KMS-11 (cell line): ENCODE measurements at regions not wholly inside any gene's neighbourhood (a gene's known extent, or its start where the extent isn't known, plus 50 kb on each side); places are given as distances from the start of the nearest gene placed in this dataset.
"Not testable (repeated sequence)": the region's sequence is repeated elsewhere in the genome, so short reads cannot be mapped to it uniquely, and the experiment has no call there.

Experiments
- H2AFZ ChIP-seq: fragments of 200-600 bp; sonication (generic); 2 replicates; pipeline ENCODE4 v1.6.1; 2016; ENCODE audit warnings: antibody characterized with exemption, mixed run types, low read depth
- H3K27ac ChIP-seq: fragments of 200-600 bp; sonication (generic); 2 replicates; pipeline ENCODE4 v1.6.1; 2016; ENCODE audit warnings: mild to moderate bottlenecking, mixed run types
- H3K27me3 ChIP-seq: fragments of 200-600 bp; sonication (generic); 2 replicates; pipeline ENCODE4 v1.6.1; 2017; ENCODE audit warnings: mild to moderate bottlenecking, low read depth, mixed run types, moderate library complexity; ENCODE audit not compliant: insufficient read depth
- H3K36me3 ChIP-seq: fragments of 200-600 bp; sonication (generic); 2 replicates; pipeline ENCODE4 v1.6.1; 2017; ENCODE audit warnings: mild to moderate bottlenecking, mixed run types; ENCODE audit not compliant: insufficient read depth
- H3K4me1 ChIP-seq: fragments of 200-600 bp; sonication (generic); 2 replicates; pipeline ENCODE4 v1.6.1; 2016; ENCODE audit warnings: mild to moderate bottlenecking, low read depth, mixed run types; ENCODE audit not compliant: poor library complexity, severe bottlenecking
- H3K4me2 ChIP-seq: fragments of 200-600 bp; sonication (generic); 2 replicates; pipeline ENCODE4 v1.7.0; 2016; ENCODE audit warnings: mild to moderate bottlenecking, mixed run types
- H3K4me3 ChIP-seq: fragments of 200-600 bp; sonication (generic); IDR thresholded peaks from 2 replicates; pipeline ENCODE4 v1.6.1; 2017; ENCODE audit warnings: low read depth, low read length, mixed read lengths; ENCODE audit not compliant: insufficient read depth
- H3K79me2 ChIP-seq: fragments of 200-600 bp; sonication (generic); 2 replicates; pipeline ENCODE4 v1.6.1; 2016; ENCODE audit warnings: low read depth, mixed run types; ENCODE audit not compliant: insufficient read depth
- H3K9ac ChIP-seq: fragments of 200-600 bp; sonication (generic); 2 replicates; pipeline ENCODE4 v1.6.1; 2016; ENCODE audit warnings: mild to moderate bottlenecking, mixed run types
- H4K20me1 ChIP-seq: fragments of 200-600 bp; sonication (generic); 2 replicates; pipeline ENCODE4 v1.6.1; 2016; ENCODE audit warnings: mild to moderate bottlenecking, mixed run types; ENCODE audit not compliant: insufficient read depth
- CTCF ChIP-seq: fragments of 200-600 bp; sonication (generic); conservative IDR thresholded peaks from 2 replicates; pipeline ENCODE4 v1.6.1; 2017; ENCODE audit warnings: low read depth, mild to moderate bottlenecking, antibody characterized with exemption, low read length, moderate library complexity, mixed read lengths

GRCh38 chr16:29232811-29233704 lies 173.5 kb downstream of the NPIPB11 start:
- Histone ChIP-seq H3K36me3 (no peaks in the 10 kb centered on the region), H3K4me1 (no peaks in the 10 kb centered on the region), H3K27ac (no peak overlapping the region), H3K4me2 (no peak overlapping the region), H4K20me1 (no peaks in the 10 kb centered on the region), H2AFZ (no peak overlapping the region), H3K4me3 (no peak overlapping the region), H3K79me2 (no peaks in the 10 kb centered on the region), H3K27me3 (peaks cover 73% of the 10 kb centered on the region), H3K9ac (no peak overlapping the region)
- no peak for TF ChIP-seq CTCF

- H3K36me3 ChIP-seq, H2AFZ ChIP-seq, H3K4me1 ChIP-seq, H3K9ac ChIP-seq, H3K79me2 ChIP-seq, H3K27ac ChIP-seq, H3K4me3 ChIP-seq, H3K4me2 ChIP-seq, H4K20me1 ChIP-seq: not testable (repeated sequence)
- H3K27me3 ChIP-seq = peaks cover 65% of the 10 kb centered on the region
Observed at GRCh38 chr16:29232160-29232705, 174.3 kb downstream of the NPIPB11 start.

GRCh38 chr16:29231244-29231643 lies 175.3 kb downstream of the NPIPB11 start:
- no peaks in the 10 kb centered on the region for H3K36me3 ChIP-seq
- H3K27ac ChIP-seq = no peak overlapping the region
- H3K27me3 ChIP-seq = peaks cover 57% of the 10 kb centered on the region
- H3K4me3 ChIP-seq = no peak overlapping the region
- no peaks in the 10 kb centered on the region for H4K20me1 ChIP-seq
- H3K4me1 ChIP-seq = no peaks in the 10 kb centered on the region
- no peak for TF ChIP-seq CTCF
- no peak overlapping the region for H3K9ac ChIP-seq
- no peak overlapping the region for H3K4me2 ChIP-seq
- no peak overlapping the region for H2AFZ ChIP-seq
- H3K79me2 ChIP-seq = no peaks in the 10 kb centered on the region

- Histone ChIP-seq H3K27ac (no peak overlapping the region), H3K27me3 (peaks cover 51% of the 10 kb centered on the region), H2AFZ (no peak overlapping the region), H3K79me2 (no peaks in the 10 kb centered on the region), H3K9ac (no peak overlapping the region), H3K4me1 (no peaks in the 10 kb centered on the region), H3K4me2 (no peak overlapping the region), H3K4me3 (no peak overlapping the region), H4K20me1 (no peaks in the 10 kb centered on the region), H3K36me3 (no peaks in the 10 kb centered on the region)
- no peak for TF ChIP-seq CTCF
Observed at GRCh38 chr16:29230671-29231096, 175.8 kb downstream of the NPIPB11 start.

- not testable (repeated sequence) for H3K9ac ChIP-seq, H3K79me2 ChIP-seq, H3K4me2 ChIP-seq, H4K20me1 ChIP-seq, H2AFZ ChIP-seq, H3K27ac ChIP-seq, H3K4me3 ChIP-seq, H3K36me3 ChIP-seq, H3K4me1 ChIP-seq
- H3K27me3 ChIP-seq = peaks cover 47% of the 10 kb centered on the region
Observed at GRCh38 chr16:29230006-29230668, 176.4 kb downstream of the NPIPB11 start.

GRCh38 chr16:29229616-29230005 lies 176.9 kb downstream of the NPIPB11 start:
- not testable (repeated sequence) for H3K9ac ChIP-seq, H3K36me3 ChIP-seq, H2AFZ ChIP-seq, H3K79me2 ChIP-seq, H4K20me1 ChIP-seq, H3K27ac ChIP-seq, H3K4me2 ChIP-seq, H3K4me3 ChIP-seq, H3K4me1 ChIP-seq
- peaks cover 42% of the 10 kb centered on the region for H3K27me3 ChIP-seq

- not testable (repeated sequence) for H3K4me3 ChIP-seq, H2AFZ ChIP-seq, H3K27ac ChIP-seq, H3K4me1 ChIP-seq, H3K36me3 ChIP-seq, H3K4me2 ChIP-seq, H3K79me2 ChIP-seq, H4K20me1 ChIP-seq, H3K9ac ChIP-seq
- peaks cover 35% of the 10 kb centered on the region for H3K27me3 ChIP-seq
Observed at GRCh38 chr16:29228664-29229611, 177.6 kb downstream of the NPIPB11 start.
